ENCODE measurements at regions not wholly inside any gene's neighbourhood (a gene's known extent, or its start where the extent isn't known, plus 50 kb on each side); places are given as distances from the start of the nearest gene placed in this dataset.

DNA sequence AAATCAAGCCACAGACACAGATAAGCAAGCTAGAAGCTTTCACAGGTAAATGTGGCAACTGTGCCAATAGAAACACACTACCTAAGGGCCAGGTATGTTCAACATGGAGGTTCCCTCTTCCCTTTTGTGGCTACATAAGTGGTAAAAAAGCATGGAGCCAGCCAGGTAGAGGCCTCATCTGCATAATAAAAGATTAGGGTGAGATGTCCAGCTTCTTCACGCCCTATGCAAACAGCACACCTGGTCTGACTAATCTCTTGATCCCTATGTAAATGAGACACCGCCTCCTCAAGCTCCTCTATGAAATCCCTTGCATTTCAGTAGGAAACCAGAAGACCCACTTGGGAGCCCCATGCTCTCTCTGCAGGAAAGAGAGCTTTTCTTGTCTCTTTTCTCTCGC is 282.2 kb downstream of the NEBL start:
- TF ChIP-seq, protein P1, sequence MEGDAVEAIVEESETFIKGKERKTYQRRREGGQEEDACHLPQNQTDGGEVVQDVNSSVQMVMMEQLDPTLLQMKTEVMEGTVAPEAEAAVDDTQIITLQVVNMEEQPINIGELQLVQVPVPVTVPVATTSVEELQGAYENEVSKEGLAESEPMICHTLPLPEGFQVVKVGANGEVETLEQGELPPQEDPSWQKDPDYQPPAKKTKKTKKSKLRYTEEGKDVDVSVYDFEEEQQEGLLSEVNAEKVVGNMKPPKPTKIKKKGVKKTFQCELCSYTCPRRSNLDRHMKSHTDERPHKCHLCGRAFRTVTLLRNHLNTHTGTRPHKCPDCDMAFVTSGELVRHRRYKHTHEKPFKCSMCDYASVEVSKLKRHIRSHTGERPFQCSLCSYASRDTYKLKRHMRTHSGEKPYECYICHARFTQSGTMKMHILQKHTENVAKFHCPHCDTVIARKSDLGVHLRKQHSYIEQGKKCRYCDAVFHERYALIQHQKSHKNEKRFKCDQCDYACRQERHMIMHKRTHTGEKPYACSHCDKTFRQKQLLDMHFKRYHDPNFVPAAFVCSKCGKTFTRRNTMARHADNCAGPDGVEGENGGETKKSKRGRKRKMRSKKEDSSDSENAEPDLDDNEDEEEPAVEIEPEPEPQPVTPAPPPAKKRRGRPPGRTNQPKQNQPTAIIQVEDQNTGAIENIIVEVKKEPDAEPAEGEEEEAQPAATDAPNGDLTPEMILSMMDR (conservative IDR thresholded peaks at IDR 0.05; ENCODE audit: control insufficient read depth, insufficient read depth, low read depth, low read length) = no peak
- H3K4me3 ChIP-seq (ENCODE audit: control insufficient read depth, low read depth, low read length) = no peak overlapping the region
- no peak for DNase-seq (ENCODE audit: low read depth)

DNA sequence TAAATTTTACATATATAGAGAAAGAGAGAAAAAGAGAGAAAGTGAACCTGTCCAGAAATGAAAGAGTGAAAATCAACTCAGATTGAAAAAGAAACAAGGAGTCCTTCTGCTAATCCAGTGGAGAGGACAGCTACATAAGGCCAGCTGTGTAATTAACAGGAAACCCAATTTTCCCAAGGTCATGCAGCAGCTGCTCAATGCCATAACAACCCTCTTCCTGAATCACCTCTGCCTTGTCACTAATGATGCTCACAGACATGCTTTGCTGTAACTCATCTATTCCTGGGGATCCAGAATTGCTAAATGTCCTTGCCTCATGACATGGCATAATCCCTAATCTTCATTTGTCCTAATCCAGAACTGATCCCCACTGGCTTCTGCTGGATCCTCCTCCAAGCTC is 288.6 kb downstream of the NEBL start:
- TF ChIP-seq, protein P1 (conservative IDR thresholded peaks at IDR 0.05; ENCODE audit: control insufficient read depth, insufficient read depth, low read depth, low read length) = no peak
- DNase-seq (ENCODE audit: low read depth) = no peak
- no peak overlapping the region for H3K4me3 ChIP-seq (ENCODE audit: control insufficient read depth, low read depth, low read length)

DNA sequence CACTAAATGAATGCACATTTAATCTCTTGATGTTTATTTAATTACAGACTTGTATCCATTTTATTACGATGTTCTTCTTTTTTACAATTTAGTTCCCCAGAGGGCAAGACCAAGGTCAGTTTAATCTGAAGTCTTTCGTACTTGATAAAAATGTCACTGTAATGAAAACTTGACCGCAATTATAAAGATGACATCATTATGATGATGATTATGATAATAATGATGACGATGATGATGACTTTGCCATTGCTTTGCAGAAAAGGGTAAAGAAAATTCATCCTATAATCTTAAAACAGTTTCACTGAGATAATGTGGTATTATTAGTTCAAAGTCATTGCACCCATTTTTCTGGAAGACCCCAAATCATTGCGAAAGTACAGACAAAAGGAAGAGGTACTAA is 290.1 kb downstream of the NEBL start:
- DNase-seq (ENCODE audit: low read depth) = no peak
- H3K4me3 ChIP-seq (ENCODE audit: control insufficient read depth, low read depth, low read length) = no peak overlapping the region
- TF ChIP-seq, protein P1 (conservative IDR thresholded peaks at IDR 0.05; ENCODE audit: control insufficient read depth, insufficient read depth, low read depth, low read length) = no peak

- no peak overlapping the region for H3K4me3 ChIP-seq (ENCODE audit: control insufficient read depth, low read depth, low read length)
- TF ChIP-seq, protein P1 (conservative IDR thresholded peaks at IDR 0.05; ENCODE audit: control insufficient read depth, insufficient read depth, low read depth, low read length) = no peak
- no peak for DNase-seq (ENCODE audit: low read depth)
These were observed 295.1 kb downstream of the NEBL start for GRCh38 chr10:20601941-20602461.

GRCh38 chr10:20598590-20598989 is 298.5 kb downstream of the NEBL start:
- H3K4me3 ChIP-seq (ENCODE audit: control insufficient read depth, low read depth, low read length) = no peak overlapping the region
- peak; percentile 97 for DNase-seq (ENCODE audit: low read depth)
- TF ChIP-seq, protein P1 (conservative IDR thresholded peaks at IDR 0.05; ENCODE audit: control insufficient read depth, insufficient read depth, low read depth, low read length) = no peak

- H3K4me3 ChIP-seq (ENCODE audit: control insufficient read depth, low read depth, low read length) = no peak overlapping the region
- DNase-seq (ENCODE audit: low read depth) = peak; percentile 31
- TF ChIP-seq, protein P1 (conservative IDR thresholded peaks at IDR 0.05; ENCODE audit: control insufficient read depth, insufficient read depth, low read depth, low read length) = no peak
These were observed 300.2 kb downstream of the NEBL start for GRCh38 chr10:20596911-20597310.
